A673 (cell line): ENCODE measurements at regions not wholly inside any gene's neighbourhood (a gene's known extent, or its start where the extent isn't known, plus 50 kb on each side); places are given as distances from the start of the nearest gene placed in this dataset.

Source experiments
- CTCF ChIP-seq: fragments of 300-800, 200-600 bp; sonication (generic); conservative IDR thresholded peaks from 2 replicates; pipeline ENCODE4 v1.5.1; 2017; ENCODE audit warnings: low read depth, mild to moderate bottlenecking, antibody characterized with exemption, low read length, moderate library complexity, mixed read lengths
- EZH2 ChIP-seq: fragments of 200-600 bp; sonication (generic); IDR thresholded peaks from 2 replicates; pipeline ENCODE4 v1.6.1; 2017; ENCODE audit warnings: borderline replicate concordance, low read depth, mild to moderate bottlenecking, mixed read lengths, antibody characterized with exemption, low read length; ENCODE audit not compliant: poor library complexity, severe bottlenecking

GRCh38 chr3:5694266-5694665 lies 506.8 kb downstream of the EDEM1 start:
- TF ChIP-seq CTCF (no peak), EZH2 (no peak)
